ENCODE measurements at regions not wholly inside any gene's neighbourhood (a gene's known extent, or its start where the extent isn't known, plus 50 kb on each side); places are given as distances from the start of the nearest gene placed in this dataset.

GRCh38 chr1:38728585-38728908 lies 131.0 kb downstream of the RRAGC start:
- no peaks in the 10 kb centered on the region for H3K9me1 ChIP-seq (replicated peaks; ENCODE audit: control insufficient read depth, extremely low read depth, insufficient read depth, low read length)
- no peaks in the 10 kb centered on the region for H3K36me3 ChIP-seq (ENCODE audit: control insufficient read depth in 2 of 2, extremely low read depth in 1 of 2, insufficient read depth in 2 of 2, low read length in 2 of 2)
- peak overlapping the region; percentile 52 for H3K4me2 ChIP-seq (ENCODE audit: insufficient read depth, low read length)
- dilution Hi-C loops (cut with MboI; ENCODE audit: extremely low pct_ligation_motif_present, low sequenced_read_pairs) (no loop called here), intact Hi-C loops (cut with micrococcal nuclease) (loop anchor here (5.0 kb wide), 3 partner anchors 59 to 701 kb away; no protein-coding TSS in a partner anchor)
- peak overlapping the region; percentile 20 for H2AFZ ChIP-seq (ENCODE audit: low read depth, low read length)
- FAIRE-seq, result no peak
- H3K27ac ChIP-seq (ENCODE audit: insufficient read depth, low read depth, low read length), result peak overlapping the region; percentile 53
- no peak for TF ChIP-seq FOS (IDR thresholded peaks at IDR 0.05; ENCODE audit: borderline replicate concordance, insufficient read depth, low read length)
- TF ChIP-seq GATA2 (IDR thresholded peaks at IDR 0.05; ENCODE audit: insufficient read depth, insufficient read length, low read depth, low read length), result no peak
- TF ChIP-seq MAX (IDR thresholded peaks at IDR 0.05; ENCODE audit: insufficient read depth, insufficient read length), result no peak
- TF ChIP-seq CTCF (IDR thresholded peaks at IDR 0.05; ENCODE audit: extremely low read depth in 1 of 2, insufficient read depth in 1 of 2, low read depth in 1 of 2, low read length in 2 of 2), result no peak
- no peak for TF ChIP-seq POLR2A (IDR thresholded peaks at IDR 0.05; ENCODE audit: low read depth, low read length)
- TF ChIP-seq JUN (IDR thresholded peaks at IDR 0.05; ENCODE audit: borderline replicate concordance, insufficient read depth, insufficient read length, low read depth), result no peak
- no peak for TF ChIP-seq MYC (IDR thresholded peaks at IDR 0.05; ENCODE audit: low read depth, low read length)
- TF ChIP-seq POLR2AphosphoS5 (IDR thresholded peaks at IDR 0.05; ENCODE audit: insufficient read depth, low read depth, low read length), result no peak
- TF ChIP-seq EZH2 (IDR thresholded peaks at IDR 0.05; ENCODE audit: borderline replicate concordance, low read depth, low read length, severe bottlenecking), result no peak
- POLR2A ChIA-PET, result interaction anchor here (0.6 kb wide), 1 partner anchor 13 kb away, joined by 3 read pairs; no protein-coding TSS in a partner anchor
- no peaks in the 10 kb centered on the region for H4K20me1 ChIP-seq (replicated peaks; ENCODE audit: control insufficient read depth, extremely low read depth, insufficient read depth, low read length)
- CTCF ChIA-PET, result no interaction called here
- H3K9me3 ChIP-seq (replicated peaks; ENCODE audit: control insufficient read depth, insufficient read depth, low read length), result no peaks in the 10 kb centered on the region
- H3K27me3 ChIP-seq (ENCODE audit: control insufficient read depth in 2 of 2, insufficient read depth in 2 of 2, low read length in 2 of 2), result peaks cover 15 to 29% of the 10 kb centered on the region in 2 experiments
- no peaks in the 10 kb centered on the region for H3K79me2 ChIP-seq (ENCODE audit: control insufficient read depth, insufficient read depth, low read length)
- H3K9ac ChIP-seq (replicated peaks; ENCODE audit: extremely low read depth, insufficient read depth, low read length), result peak overlapping the region; percentile 22
- no TSS peak for BruUV-seq (replicated peaks)
- no peak for DNase-seq (ENCODE audit: low read depth, low spot score)
- H3K4me3 ChIP-seq (replicated peaks in 1 of 3; ENCODE audit: insufficient read depth in 1 of 3, low read depth in 1 of 3, low read length in 3 of 3), result no peak overlapping the region
- peaks cover 18% of the 10 kb centered on the region for H3K4me1 ChIP-seq (ENCODE audit: control insufficient read depth, extremely low read depth, insufficient read depth, low read length)
